HG03045 (cell line): ENCODE measurements at regions not wholly inside any gene's neighbourhood (a gene's known extent, or its start where the extent isn't known, plus 50 kb on each side); places are given as distances from the start of the nearest gene placed in this dataset.

ENCODE experiments used
- ATAC-seq: cut with Tn5 transposase; IDR thresholded peaks from one replicate; pipeline ENCODE4 v1.9.1; 2021; ENCODE audit warnings: mild to moderate bottlenecking, moderate library complexity; ENCODE audit not compliant: unreplicated experiment

- ATAC-seq: no peak
Observed at GRCh38 chr13:70424428-70424827, 316.2 kb upstream of the KLHL1 start.

DNA sequence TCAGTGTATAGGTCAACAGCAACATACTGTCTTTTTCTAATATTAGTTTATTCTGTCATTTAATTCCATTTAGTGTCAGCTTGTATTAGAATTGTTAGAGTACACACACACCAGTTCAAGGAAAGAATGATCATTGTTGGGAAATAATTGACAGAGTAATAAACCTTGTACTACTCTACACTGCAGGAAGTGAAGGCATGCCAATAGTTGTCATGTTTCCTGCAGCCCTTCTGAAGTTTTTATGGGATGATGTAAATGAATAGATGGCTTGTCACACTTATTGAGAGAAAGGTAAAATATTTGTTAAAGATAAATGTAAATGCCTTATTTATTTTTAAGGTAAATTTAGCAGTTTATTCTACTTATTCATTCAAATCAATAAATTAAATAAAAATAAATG is 306.9 kb upstream of the KLHL1 start:
- no peak for ATAC-seq

- no peak for ATAC-seq
Observed at GRCh38 chr13:70408865-70409264, 300.6 kb upstream of the KLHL1 start.

GRCh38 chr13:70407486-70407885 is 299.2 kb upstream of the KLHL1 start:
- ATAC-seq: no peak

- no peak for ATAC-seq
Observed at GRCh38 chr13:70405266-70405665, 297.0 kb upstream of the KLHL1 start.

- no peak for ATAC-seq
Observed at GRCh38 chr13:70394031-70394548, 285.8 kb upstream of the KLHL1 start.

DNA sequence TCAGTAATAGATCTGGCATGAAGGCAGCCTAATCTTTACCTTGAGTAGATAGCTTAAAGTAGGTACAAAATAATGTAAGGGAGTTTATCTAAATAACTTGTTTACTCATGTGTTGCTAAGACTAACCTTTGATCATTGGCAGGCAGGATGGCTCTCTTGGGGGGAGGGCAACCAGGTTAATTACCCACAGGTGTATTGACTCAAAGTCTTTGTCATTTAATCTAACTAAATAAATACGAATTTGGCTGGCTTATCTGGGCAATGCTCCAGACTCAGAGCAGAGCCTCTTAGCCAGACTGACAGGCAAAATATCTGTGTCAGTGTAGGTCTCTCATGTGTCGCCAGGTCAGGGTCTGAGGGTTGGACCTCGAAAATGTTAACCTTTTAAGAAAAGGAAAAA is 283.4 kb upstream of the KLHL1 start:
- no peak for ATAC-seq

GRCh38 chr13:70390968-70391367 is 282.7 kb upstream of the KLHL1 start:
- no peak for ATAC-seq

DNA sequence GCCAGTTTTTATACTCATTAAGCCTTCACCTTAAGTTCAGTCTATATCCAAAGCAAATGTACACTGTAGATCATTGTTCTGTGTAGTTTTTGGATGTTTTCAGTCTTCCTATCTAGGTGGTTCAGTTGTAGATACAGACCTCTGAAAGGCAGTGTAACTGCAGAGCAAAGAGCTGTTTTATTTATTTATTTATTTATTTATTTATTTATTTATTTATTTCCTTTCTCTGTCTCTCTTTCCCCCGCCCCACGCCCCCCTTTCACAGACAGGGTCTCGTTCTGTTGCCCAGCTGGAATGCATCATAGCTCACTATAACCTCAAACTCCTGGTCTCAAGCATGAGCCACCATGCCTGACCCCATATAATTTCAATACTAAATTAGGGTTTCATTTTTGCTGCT is 281.8 kb upstream of the KLHL1 start:
- no peak for ATAC-seq

GRCh38 chr13:70388935-70389334 is 280.7 kb upstream of the KLHL1 start:
- ATAC-seq: no peak

DNA sequence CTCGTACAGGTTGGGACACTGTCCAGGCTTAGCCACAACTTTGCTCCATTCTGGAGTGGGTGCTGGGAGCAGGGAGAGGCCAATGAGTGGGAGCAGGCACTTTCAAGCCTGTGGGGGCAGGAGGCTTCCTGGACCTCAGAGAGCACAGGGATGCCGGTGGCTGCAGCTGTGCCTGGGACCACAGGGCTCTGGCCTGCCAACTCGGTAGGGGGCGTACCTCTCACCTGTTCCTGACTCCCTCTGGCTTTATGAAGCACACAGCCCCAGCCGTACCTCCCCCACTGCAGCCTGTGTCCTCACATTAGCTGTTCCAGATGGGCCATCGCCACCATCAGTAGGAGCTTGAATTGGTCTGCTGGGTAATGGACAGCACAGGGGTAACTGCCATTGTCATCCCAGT is 278.7 kb upstream of the KLHL1 start:
- ATAC-seq: no peak

DNA sequence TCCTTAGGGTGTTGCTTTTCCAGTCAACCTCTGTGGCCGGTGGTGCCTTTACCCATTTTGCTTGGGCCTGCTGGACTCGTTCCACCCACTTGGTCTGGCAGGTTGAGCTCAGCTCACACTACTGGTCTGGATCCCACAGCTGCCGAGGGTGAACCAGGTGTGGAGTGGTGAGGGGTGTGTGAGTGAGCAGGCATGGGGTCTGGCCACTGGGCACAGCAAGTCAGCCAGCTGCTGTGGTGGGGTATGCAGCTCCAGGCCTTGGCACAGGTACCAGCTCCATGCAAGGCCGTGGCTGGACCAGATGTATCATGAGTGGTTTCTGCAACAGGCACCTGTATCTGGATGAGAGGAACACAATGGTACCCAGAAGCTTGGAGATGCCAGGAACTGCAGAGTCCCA is 277.6 kb upstream of the KLHL1 start:
- no peak for ATAC-seq

DNA sequence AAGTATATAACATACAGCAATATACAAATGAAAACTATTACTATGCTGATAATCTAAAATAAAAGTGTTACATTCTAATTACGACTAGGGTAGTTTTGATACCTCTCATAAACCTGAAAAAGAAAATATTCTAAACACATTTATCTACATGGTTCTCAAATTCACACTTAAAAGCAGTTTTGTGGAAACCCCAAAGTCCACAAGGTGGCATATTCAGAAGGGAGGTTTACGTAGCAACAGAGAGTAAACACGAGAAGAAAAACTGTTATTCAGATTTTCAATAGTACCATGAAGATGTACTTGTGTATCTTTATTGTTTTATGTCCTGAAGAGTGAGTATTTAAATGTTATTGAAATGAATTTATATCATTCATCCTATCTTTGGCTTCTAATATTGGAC is 275.9 kb upstream of the KLHL1 start:
- ATAC-seq: no peak

- no peak for ATAC-seq
Observed at GRCh38 chr13:70380809-70381208, 272.6 kb upstream of the KLHL1 start.

- ATAC-seq: no peak
Observed at GRCh38 chr13:70375718-70376117, 267.5 kb upstream of the KLHL1 start.

GRCh38 chr13:70370924-70371323 is 262.7 kb upstream of the KLHL1 start:
- ATAC-seq: no peak

DNA sequence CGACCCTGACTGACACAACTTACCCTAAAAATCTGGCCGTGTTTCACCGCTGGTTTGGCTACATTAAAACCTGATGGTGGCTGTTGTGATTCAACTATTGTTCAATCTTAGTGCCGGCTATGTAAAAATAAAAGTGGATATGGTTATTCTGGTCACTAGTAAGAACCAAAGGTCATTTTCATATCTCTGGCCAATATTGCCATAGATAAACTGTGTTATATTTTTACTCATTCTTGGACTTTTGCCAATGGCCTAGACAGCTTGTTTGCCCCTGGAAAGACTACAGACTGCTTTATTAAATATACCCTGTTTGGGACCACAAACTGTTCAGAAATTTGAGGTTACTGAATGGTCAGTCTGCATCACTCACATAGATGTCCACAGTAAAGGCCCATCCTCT is 258.5 kb upstream of the KLHL1 start:
- no peak for ATAC-seq

GRCh38 chr13:70363991-70364390 is 255.7 kb upstream of the KLHL1 start:
- ATAC-seq: no peak

- ATAC-seq: no peak
Observed at GRCh38 chr13:70362820-70363570, 254.7 kb upstream of the KLHL1 start.

- ATAC-seq: no peak
Observed at GRCh38 chr13:70357031-70357430, 248.8 kb upstream of the KLHL1 start.

GRCh38 chr13:70353096-70353495 is 244.8 kb upstream of the KLHL1 start:
- no peak for ATAC-seq

GRCh38 chr13:70347947-70348620 is 239.8 kb upstream of the KLHL1 start:
- no peak for ATAC-seq
